ENCODE measurements at regions not wholly inside any gene's neighbourhood (a gene's known extent, or its start where the extent isn't known, plus 50 kb on each side); places are given as distances from the start of the nearest gene placed in this dataset.

- Histone ChIP-seq H3K9me3 (no peaks in the 10 kb centered on the region), H3K27ac (no peak overlapping the region), H3K36me3 (no peaks in the 10 kb centered on the region), H3K4me3 (replicated peaks in 1 of 3) (no peak overlapping the region), H3K4me1 (no peaks in the 10 kb centered on the region), H3K27me3 (no peaks in the 10 kb centered on the region)
- intact Hi-C loops (cut with DNase I), result no loop called here
- TF ChIP-seq POLR2A (IDR thresholded peaks at IDR 0.05) (no peak), CTCF (IDR thresholded peaks at IDR 0.05) (no peak)
- no peak for DNase-seq
- WGBS, 2 donors, result 85 to 91% methylated on average over 3 of the region's 3 CpGs
Observed at GRCh38 chr1:195903203-195903602, 705.0 kb downstream of the KCNT2 start.

- Histone ChIP-seq H3K4me3 (replicated peaks in 1 of 3) (no peak overlapping the region), H3K9me3 (no peaks in the 10 kb centered on the region), H3K36me3 (no peaks in the 10 kb centered on the region), H3K27me3 (no peaks in the 10 kb centered on the region), H3K4me1 (no peaks in the 10 kb centered on the region), H3K27ac (no peak overlapping the region)
- intact Hi-C loops (cut with DNase I), result no loop called here
- DNase-seq, result no peak
- 90 to 92% methylated on average over 4 of the region's 4 CpGs for WGBS, 2 donors
- TF ChIP-seq CTCF (IDR thresholded peaks at IDR 0.05) (no peak), POLR2A (IDR thresholded peaks at IDR 0.05) (no peak)
Observed at GRCh38 chr1:195902779-195903178, 705.5 kb downstream of the KCNT2 start.

GRCh38 chr1:195899762-195900352 is 708.4 kb downstream of the KCNT2 start:
- DNase-seq, result no peak
- no peaks in the 10 kb centered on the region for H3K9me3 ChIP-seq
- intact Hi-C loops (cut with DNase I), result no loop called here
- H3K36me3 ChIP-seq, result no peaks in the 10 kb centered on the region
- H3K4me3 ChIP-seq (replicated peaks in 1 of 3), result no peak overlapping the region
- no peaks in the 10 kb centered on the region for H3K27me3 ChIP-seq
- TF ChIP-seq POLR2A (IDR thresholded peaks at IDR 0.05), result no peak
- TF ChIP-seq CTCF (IDR thresholded peaks at IDR 0.05), result no peak
- no peak overlapping the region for H3K27ac ChIP-seq
- 85 to 87% methylated on average over 1 of the region's 1 CpG for WGBS, 2 donors
- H3K4me1 ChIP-seq, result no peaks in the 10 kb centered on the region

- Histone ChIP-seq H3K36me3 (no peaks in the 10 kb centered on the region), H3K4me3 (replicated peaks in 1 of 3) (no peak overlapping the region), H3K27me3 (no peaks in the 10 kb centered on the region), H3K27ac (no peak overlapping the region), H3K4me1 (no peaks in the 10 kb centered on the region), H3K9me3 (no peaks in the 10 kb centered on the region)
- no peak for TF ChIP-seq CTCF (IDR thresholded peaks at IDR 0.05)
- TF ChIP-seq POLR2A (IDR thresholded peaks at IDR 0.05), result no peak
- WGBS, 2 donors, result 62 to 66% methylated on average over 2 of the region's 2 CpGs
- intact Hi-C loops (cut with DNase I), result no loop called here
- no peak for DNase-seq
Observed at GRCh38 chr1:195898924-195899323, 709.3 kb downstream of the KCNT2 start.

- intact Hi-C loops (cut with DNase I), result no loop called here
- no peak for TF ChIP-seq CTCF (IDR thresholded peaks at IDR 0.05)
- no peak for TF ChIP-seq POLR2A (IDR thresholded peaks at IDR 0.05)
- H3K9me3 ChIP-seq, result no peaks in the 10 kb centered on the region
- DNase-seq, result no peak
- no peaks in the 10 kb centered on the region for H3K36me3 ChIP-seq
- H3K27me3 ChIP-seq, result no peaks in the 10 kb centered on the region
- no peak overlapping the region for H3K4me3 ChIP-seq (replicated peaks in 1 of 3)
- 84 to 86% methylated on average over 3 of the region's 3 CpGs for WGBS, 2 donors
- H3K27ac ChIP-seq, result no peak overlapping the region
- H3K4me1 ChIP-seq, result no peaks in the 10 kb centered on the region
Observed at GRCh38 chr1:195898373-195898772, 709.9 kb downstream of the KCNT2 start.

All from thyroid gland (tissue), 4 donors.